Upper lobe of left lung (tissue), 4 donors: ENCODE measurements at regions not wholly inside any gene's neighbourhood (a gene's known extent, or its start where the extent isn't known, plus 50 kb on each side); places are given as distances from the start of the nearest gene placed in this dataset.

ENCODE experiments used
- POLR2AphosphoS5 ChIP-seq, 2 donors: sonication (generic); formaldehyde crosslinking; IDR thresholded peaks; one replicate each; pipeline ENCODE4 v1.5.1; 2017; ENCODE audit warnings: antibody characterized with exemption in 2 of 2
- TF ChIP-seq, protein P1 (sequence below), 6 experiments: fragments of 450-650 bp in 4 of 6; fragments of 200-600 bp in 2 of 6; sonication (generic) in 2 of 6; IDR thresholded peaks; one replicate each; pipeline ENCODE4 v1.5.1; 2016 to 2019; ENCODE audit warnings: antibody characterized with exemption in 6 of 6

DNA sequence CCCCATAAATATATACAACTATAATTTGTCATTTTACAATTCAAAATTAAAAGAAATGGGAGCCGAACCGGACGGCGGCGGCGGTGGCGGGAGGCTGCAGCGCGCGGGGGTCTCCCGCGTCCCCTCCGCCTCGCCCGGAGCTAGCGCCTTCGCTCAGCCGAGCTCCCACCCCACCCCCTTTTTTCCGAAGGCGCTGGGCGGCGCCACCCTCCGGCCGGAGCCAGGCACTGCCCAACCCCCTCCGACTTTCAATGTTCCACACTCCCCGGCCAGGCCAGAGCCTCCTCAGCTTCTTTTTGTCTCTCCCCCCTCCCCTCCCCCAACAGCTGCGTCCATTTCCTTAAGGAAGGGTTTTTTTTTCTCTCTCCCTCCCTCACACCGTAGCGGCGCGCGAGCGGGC, 214.1 kb upstream of the GEMIN8 start:
- TF ChIP-seq, protein P1, sequence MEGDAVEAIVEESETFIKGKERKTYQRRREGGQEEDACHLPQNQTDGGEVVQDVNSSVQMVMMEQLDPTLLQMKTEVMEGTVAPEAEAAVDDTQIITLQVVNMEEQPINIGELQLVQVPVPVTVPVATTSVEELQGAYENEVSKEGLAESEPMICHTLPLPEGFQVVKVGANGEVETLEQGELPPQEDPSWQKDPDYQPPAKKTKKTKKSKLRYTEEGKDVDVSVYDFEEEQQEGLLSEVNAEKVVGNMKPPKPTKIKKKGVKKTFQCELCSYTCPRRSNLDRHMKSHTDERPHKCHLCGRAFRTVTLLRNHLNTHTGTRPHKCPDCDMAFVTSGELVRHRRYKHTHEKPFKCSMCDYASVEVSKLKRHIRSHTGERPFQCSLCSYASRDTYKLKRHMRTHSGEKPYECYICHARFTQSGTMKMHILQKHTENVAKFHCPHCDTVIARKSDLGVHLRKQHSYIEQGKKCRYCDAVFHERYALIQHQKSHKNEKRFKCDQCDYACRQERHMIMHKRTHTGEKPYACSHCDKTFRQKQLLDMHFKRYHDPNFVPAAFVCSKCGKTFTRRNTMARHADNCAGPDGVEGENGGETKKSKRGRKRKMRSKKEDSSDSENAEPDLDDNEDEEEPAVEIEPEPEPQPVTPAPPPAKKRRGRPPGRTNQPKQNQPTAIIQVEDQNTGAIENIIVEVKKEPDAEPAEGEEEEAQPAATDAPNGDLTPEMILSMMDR (IDR thresholded peaks at IDR 0.05) = no peak
- no peak for TF ChIP-seq POLR2AphosphoS5 (IDR thresholded peaks at IDR 0.05)
